ENCODE measurements at regions not wholly inside any gene's neighbourhood (a gene's known extent, or its start where the extent isn't known, plus 50 kb on each side); places are given as distances from the start of the nearest gene placed in this dataset.

GRCh38 chr6:21679761-21680265, 86.3 kb downstream of the SOX4 start:
- no peak for TF ChIP-seq CTCF (IDR thresholded peaks at IDR 0.05)
- TF ChIP-seq POLR2A (IDR thresholded peaks at IDR 0.05), result no peak
